ENCODE measurements at regions not wholly inside any gene's neighbourhood (a gene's known extent, or its start where the extent isn't known, plus 50 kb on each side); places are given as distances from the start of the nearest gene placed in this dataset.

GRCh38 chr10:52558090-52558489 lies 214.5 kb downstream of the MBL2 start:
- ATAC-seq (no peak), DNase-seq (no peak)
- Mint-ChIP-seq H3K27ac (no peak overlapping the region), H3K4me1 (ENCODE audit: low read depth) (no peaks in the 10 kb centered on the region), H3K4me3 (no peak overlapping the region), H3K36me3 (ENCODE audit: low read depth) (no peaks in the 10 kb centered on the region), H3K27me3 (no peaks in the 10 kb centered on the region), H3K9me3 (no peaks in the 10 kb centered on the region)
- POLR2A ChIA-PET: no interaction called here
- TF ChIP-seq CTCF (IDR thresholded peaks at IDR 0.05): no peak
- CTCF ChIA-PET: no interaction called here
- intact Hi-C loops (cut with micrococcal nuclease): no loop called here

DNA sequence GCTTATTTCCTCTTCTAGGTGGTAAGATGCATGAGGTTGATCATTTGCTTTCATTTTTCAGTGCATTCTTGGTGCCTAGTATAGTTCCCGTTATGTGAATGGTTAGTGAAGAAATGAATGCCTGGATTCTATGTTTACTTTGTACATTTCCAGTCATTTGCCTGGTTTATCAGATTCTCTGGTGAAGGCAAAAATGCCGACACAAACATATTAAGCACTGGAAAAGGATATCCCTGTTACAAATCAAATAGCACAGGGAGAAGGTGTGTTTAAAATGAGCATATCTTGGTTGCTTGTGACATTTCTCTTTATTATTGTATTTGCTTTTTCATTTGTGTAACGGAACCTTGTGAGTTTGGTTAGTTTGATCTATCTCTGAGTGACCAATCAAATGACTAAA lies 211.3 kb downstream of the MBL2 start:
- H3K27me3 Mint-ChIP-seq: no peaks in the 10 kb centered on the region
- no peak overlapping the region for H3K4me3 Mint-ChIP-seq
- H3K4me1 Mint-ChIP-seq (ENCODE audit: low read depth): no peaks in the 10 kb centered on the region
- no peak for TF ChIP-seq CTCF (IDR thresholded peaks at IDR 0.05)
- H3K36me3 Mint-ChIP-seq (ENCODE audit: low read depth): no peaks in the 10 kb centered on the region
- intact Hi-C loops (cut with micrococcal nuclease): no loop called here
- no peaks in the 10 kb centered on the region for H3K9me3 Mint-ChIP-seq
- ChIA-PET POLR2A (no interaction called here), CTCF (no interaction called here)
- DNase-seq (no peak), ATAC-seq (no peak)
- no peak overlapping the region for H3K27ac Mint-ChIP-seq

GRCh38 chr10:52563360-52563759 lies 209.2 kb downstream of the MBL2 start:
- H3K4me3 Mint-ChIP-seq: no peak overlapping the region
- no peaks in the 10 kb centered on the region for H3K27me3 Mint-ChIP-seq
- H3K9me3 Mint-ChIP-seq: no peaks in the 10 kb centered on the region
- ChIA-PET POLR2A (no interaction called here), CTCF (no interaction called here)
- no peak for ATAC-seq
- H3K4me1 Mint-ChIP-seq (ENCODE audit: low read depth): no peaks in the 10 kb centered on the region
- no peak for DNase-seq
- H3K27ac Mint-ChIP-seq: no peak overlapping the region
- no peak for TF ChIP-seq CTCF (IDR thresholded peaks at IDR 0.05)
- intact Hi-C loops (cut with micrococcal nuclease): no loop called here
- no peaks in the 10 kb centered on the region for H3K36me3 Mint-ChIP-seq (ENCODE audit: low read depth)

DNA sequence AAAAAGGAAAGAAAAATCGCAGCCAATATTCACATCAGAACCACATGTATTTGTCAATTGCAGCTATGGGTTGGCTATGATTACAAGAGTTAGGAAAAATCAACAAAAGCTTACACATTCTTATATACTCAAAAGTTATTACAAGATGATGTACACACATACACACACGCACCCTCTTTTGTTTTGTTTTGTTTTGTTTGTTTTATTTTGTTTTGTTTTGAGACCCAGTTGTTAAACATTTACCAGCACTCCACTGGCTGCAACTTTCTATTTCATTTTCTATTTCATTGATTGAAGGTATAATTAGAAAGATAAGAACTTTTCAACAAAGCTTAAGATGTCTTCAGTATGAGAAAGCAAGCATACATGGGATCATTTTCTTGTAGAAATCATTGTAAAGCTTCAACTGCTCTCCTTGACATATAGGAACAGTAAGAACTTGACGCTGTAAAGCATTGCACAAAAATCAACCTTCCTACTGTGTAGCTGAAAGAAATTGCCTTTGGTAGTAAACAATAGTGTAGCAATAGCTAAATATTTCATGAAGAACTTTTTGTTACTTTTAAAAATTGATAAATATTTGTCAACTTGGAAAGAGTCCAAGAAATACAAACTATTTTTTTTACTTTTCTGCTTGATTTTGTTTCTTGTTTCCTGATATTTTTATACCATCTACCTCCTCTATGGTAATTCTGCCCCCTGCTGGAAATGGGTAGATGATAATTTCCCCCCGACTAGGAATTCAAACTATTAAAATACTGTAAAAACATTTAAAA lies 205.9 kb downstream of the MBL2 start:
- ChIA-PET POLR2A (no interaction called here), CTCF (interaction anchor here (0.7 to 1.6 kb wide), 2 partner anchors 182 to 259 kb away, joined by 3 to 4 read pairs; no protein-coding TSS in a partner anchor)
- Mint-ChIP-seq H3K36me3 (ENCODE audit: low read depth) (no peaks in the 10 kb centered on the region), H3K27ac (no peak overlapping the region), H3K27me3 (no peaks in the 10 kb centered on the region), H3K4me1 (ENCODE audit: low read depth) (no peaks in the 10 kb centered on the region), H3K4me3 (no peak overlapping the region), H3K9me3 (no peaks in the 10 kb centered on the region)
- ATAC-seq (no peak), DNase-seq (no peak)
- no peak for TF ChIP-seq CTCF (IDR thresholded peaks at IDR 0.05)
- intact Hi-C loops (cut with micrococcal nuclease): no loop called here

- ATAC-seq: no peak
- no peak for TF ChIP-seq CTCF (IDR thresholded peaks at IDR 0.05)
- CTCF ChIA-PET: interaction anchor here (1.6 kb wide), 1 partner anchor 259 kb away, joined by 4 read pairs; no protein-coding TSS in a partner anchor
- H3K27ac Mint-ChIP-seq: no peak overlapping the region
- DNase-seq: no peak
- no peaks in the 10 kb centered on the region for H3K4me1 Mint-ChIP-seq (ENCODE audit: low read depth)
- no peaks in the 10 kb centered on the region for H3K27me3 Mint-ChIP-seq
- intact Hi-C loops (cut with micrococcal nuclease): no loop called here
- no peaks in the 10 kb centered on the region for H3K36me3 Mint-ChIP-seq (ENCODE audit: low read depth)
- H3K4me3 Mint-ChIP-seq: no peak overlapping the region
- H3K9me3 Mint-ChIP-seq: no peaks in the 10 kb centered on the region
- POLR2A ChIA-PET: no interaction called here
Measured at GRCh38 chr10:52567247-52567580, 205.4 kb downstream of the MBL2 start.

All from activated CD8-positive, alpha-beta T cell treated with anti-CD3 and anti-CD28 coated beads for 36 hours (primary cell).